Right lobe of liver (tissue), 4 donors: ENCODE measurements at regions not wholly inside any gene's neighbourhood (a gene's known extent, or its start where the extent isn't known, plus 50 kb on each side); places are given as distances from the start of the nearest gene placed in this dataset.
A peak's percentile ranks its signal among the peaks of the same experiment; 100 is the strongest.

Experiments
- CTCF ChIP-seq, 4 donors: fragments of 200-600 bp in 3 of 4; fragments of 450-650 bp in 1 of 4; IDR thresholded peaks; one replicate each; pipeline versions ENCODE4 v1.5.1 to v1.8.0; 2016 to 2022; ENCODE audit warnings: antibody characterized with exemption in 4 of 4, mild to moderate bottlenecking in 2 of 4
- POLR2A ChIP-seq: fragments of 450-650 bp; IDR thresholded peaks from one replicate; pipeline ENCODE4 v1.6.1; 2017; ENCODE audit warnings: antibody characterized with exemption, mild to moderate bottlenecking
- donor health status: DM: no; HTN: no; CAD: no.
- donor health status: DM: no; HTN: no; CAD: no.
- donor health status: DM: no; HTN: yes; CAD: no.

- TF ChIP-seq CTCF (IDR thresholded peaks at IDR 0.05) = no peak
- TF ChIP-seq POLR2A = peak; percentile 40
Measured at GRCh38 chr1:245045087-245045881, 109.5 kb upstream of the KIF26B start.
